ENCODE measurements at regions not wholly inside any gene's neighbourhood (a gene's known extent, or its start where the extent isn't known, plus 50 kb on each side); places are given as distances from the start of the nearest gene placed in this dataset.

GRCh38 chr3:117287602-117288001 is 578.0 kb downstream of the TUSC7 start:
- intact Hi-C loops (cut with DNase I; ENCODE audit: low total_unique reads): no loop called here
- Histone ChIP-seq H3K36me3 (no peaks in the 10 kb centered on the region), H3K4me1 (no peaks in the 10 kb centered on the region), H3K27me3 (no peaks in the 10 kb centered on the region), H3K27ac (no peak overlapping the region), H3K9me3 (no peaks in the 10 kb centered on the region), H3K4me3 (no peak overlapping the region)
- no peak for TF ChIP-seq CTCF (IDR thresholded peaks at IDR 0.05)
- DNase-seq: no peak

- Histone ChIP-seq H3K27me3 (no peaks in the 10 kb centered on the region), H3K4me3 (no peak overlapping the region), H3K36me3 (no peaks in the 10 kb centered on the region), H3K27ac (no peak overlapping the region), H3K4me1 (no peaks in the 10 kb centered on the region), H3K9me3 (no peaks in the 10 kb centered on the region)
- no peak for DNase-seq
- intact Hi-C loops (cut with DNase I; ENCODE audit: low total_unique reads): no loop called here
- TF ChIP-seq CTCF (IDR thresholded peaks at IDR 0.05): no peak
These were observed 581.9 kb downstream of the TUSC7 start for GRCh38 chr3:117291476-117291875.

- Histone ChIP-seq H3K36me3 (no peaks in the 10 kb centered on the region), H3K9me3 (no peaks in the 10 kb centered on the region), H3K4me3 (no peak overlapping the region), H3K4me1 (no peaks in the 10 kb centered on the region), H3K27ac (no peak overlapping the region), H3K27me3 (no peaks in the 10 kb centered on the region)
- DNase-seq: no peak
- intact Hi-C loops (cut with DNase I; ENCODE audit: low total_unique reads): no loop called here
- no peak for TF ChIP-seq CTCF (IDR thresholded peaks at IDR 0.05)
These were observed 587.5 kb downstream of the TUSC7 start for GRCh38 chr3:117297065-117297464.

DNA sequence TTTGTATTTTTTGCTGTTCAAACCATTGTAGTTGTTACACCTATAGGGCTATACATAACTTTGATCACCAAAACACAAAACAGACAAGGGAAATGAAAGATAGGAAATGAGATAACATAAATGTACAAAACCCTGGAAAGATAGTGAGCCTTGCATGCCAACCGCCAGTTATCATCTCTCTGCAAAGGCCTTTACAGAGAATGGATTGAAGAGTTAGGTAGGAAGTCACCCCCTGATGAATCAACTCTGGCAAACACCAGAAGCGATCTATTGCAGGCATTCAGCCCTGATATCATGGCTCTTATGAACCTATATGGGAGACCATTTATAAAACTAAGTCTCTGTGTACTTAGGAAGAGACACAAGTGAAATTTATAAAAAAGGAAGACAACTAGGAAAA is 588.0 kb downstream of the TUSC7 start:
- Histone ChIP-seq H3K27ac (no peak overlapping the region), H3K4me3 (no peak overlapping the region), H3K27me3 (no peaks in the 10 kb centered on the region), H3K9me3 (no peaks in the 10 kb centered on the region), H3K4me1 (no peaks in the 10 kb centered on the region), H3K36me3 (no peaks in the 10 kb centered on the region)
- no peak for TF ChIP-seq CTCF (IDR thresholded peaks at IDR 0.05)
- no peak for DNase-seq
- intact Hi-C loops (cut with DNase I; ENCODE audit: low total_unique reads): no loop called here

DNA sequence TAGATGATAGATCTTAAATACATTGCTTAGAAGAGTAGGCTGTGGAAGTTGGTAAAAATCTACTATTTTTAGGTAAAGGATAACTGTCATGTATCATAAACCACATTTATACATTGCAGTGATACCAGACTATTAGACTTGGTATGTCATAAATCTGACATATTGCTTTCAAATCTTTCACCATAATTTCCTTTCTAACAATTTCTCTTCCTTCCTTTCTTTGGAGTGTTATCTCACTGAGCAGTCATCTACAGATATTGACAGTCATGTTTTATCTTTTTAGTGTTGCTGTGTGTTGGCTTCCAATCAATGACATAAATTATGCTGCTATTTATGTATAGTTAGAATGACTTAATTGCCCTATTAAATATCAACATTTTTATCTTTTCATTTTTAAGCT is 588.7 kb downstream of the TUSC7 start:
- no peaks in the 10 kb centered on the region for H3K9me3 ChIP-seq
- no peak overlapping the region for H3K4me3 ChIP-seq
- no peaks in the 10 kb centered on the region for H3K4me1 ChIP-seq
- no peaks in the 10 kb centered on the region for H3K27me3 ChIP-seq
- H3K27ac ChIP-seq: no peak overlapping the region
- no peaks in the 10 kb centered on the region for H3K36me3 ChIP-seq
- TF ChIP-seq CTCF (IDR thresholded peaks at IDR 0.05): no peak
- intact Hi-C loops (cut with DNase I; ENCODE audit: low total_unique reads): no loop called here
- no peak for DNase-seq

DNA sequence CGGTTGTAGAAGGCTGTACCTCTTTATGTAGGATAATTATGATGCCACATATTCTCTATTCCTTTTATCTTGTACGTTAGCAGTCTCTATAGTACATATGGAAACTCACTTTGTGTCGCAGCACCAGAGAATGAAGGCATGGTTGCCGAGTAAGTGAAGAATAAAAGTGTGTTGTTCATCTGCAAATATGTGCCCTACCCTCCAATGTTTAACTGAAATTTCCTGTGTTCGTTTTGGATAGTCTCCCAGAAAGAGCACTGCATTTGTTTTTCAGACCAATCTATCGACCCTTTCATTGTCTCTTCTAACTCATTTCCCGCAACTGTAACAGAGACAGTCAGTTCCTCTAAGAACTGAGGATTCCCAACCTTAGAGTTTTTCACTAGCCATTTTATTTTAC is 592.8 kb downstream of the TUSC7 start:
- DNase-seq: no peak
- no peaks in the 10 kb centered on the region for H3K4me1 ChIP-seq
- H3K27me3 ChIP-seq: no peaks in the 10 kb centered on the region
- no peaks in the 10 kb centered on the region for H3K9me3 ChIP-seq
- H3K4me3 ChIP-seq: no peak overlapping the region
- intact Hi-C loops (cut with DNase I; ENCODE audit: low total_unique reads): no loop called here
- H3K27ac ChIP-seq: no peak overlapping the region
- no peak for TF ChIP-seq CTCF (IDR thresholded peaks at IDR 0.05)
- no peaks in the 10 kb centered on the region for H3K36me3 ChIP-seq
